ENCODE measurements at regions not wholly inside any gene's neighbourhood (a gene's known extent, or its start where the extent isn't known, plus 50 kb on each side); places are given as distances from the start of the nearest gene placed in this dataset.

GRCh38 chr6:18555750-18556149, 168.6 kb downstream of the RNF144B start:
- intact Hi-C loops (cut with DNase I): no loop called here
- H3K4me3 ChIP-seq: no peak overlapping the region
- H3K36me3 ChIP-seq: no peaks in the 10 kb centered on the region
- H3K9me3 ChIP-seq: no peaks in the 10 kb centered on the region
- no peak for TF ChIP-seq CTCF (IDR thresholded peaks at IDR 0.05)
- no peak overlapping the region for H3K27ac ChIP-seq
- no peak for DNase-seq (ENCODE audit: low spot score in 2 of 2)
- no peaks in the 10 kb centered on the region for H3K27me3 ChIP-seq
- H3K4me1 ChIP-seq: no peaks in the 10 kb centered on the region

GRCh38 chr6:18561037-18561750, 174.0 kb downstream of the RNF144B start:
- no peak for TF ChIP-seq CTCF (IDR thresholded peaks at IDR 0.05)
- H3K4me3 ChIP-seq: no peak overlapping the region
- no peaks in the 10 kb centered on the region for H3K9me3 ChIP-seq
- H3K27ac ChIP-seq: no peak overlapping the region
- DNase-seq (ENCODE audit: low spot score in 2 of 2): no peak
- no peaks in the 10 kb centered on the region for H3K27me3 ChIP-seq
- intact Hi-C loops (cut with DNase I): no loop called here
- no peaks in the 10 kb centered on the region for H3K4me1 ChIP-seq
- H3K36me3 ChIP-seq: no peaks in the 10 kb centered on the region

GRCh38 chr6:18562726-18563125, 175.6 kb downstream of the RNF144B start:
- TF ChIP-seq CTCF (IDR thresholded peaks at IDR 0.05): no peak
- intact Hi-C loops (cut with DNase I): no loop called here
- Histone ChIP-seq H3K4me1 (no peaks in the 10 kb centered on the region), H3K27me3 (no peaks in the 10 kb centered on the region), H3K4me3 (no peak overlapping the region), H3K27ac (no peak overlapping the region), H3K9me3 (no peaks in the 10 kb centered on the region), H3K36me3 (no peaks in the 10 kb centered on the region)
- DNase-seq (ENCODE audit: low spot score in 2 of 2): no peak

- no peaks in the 10 kb centered on the region for H3K36me3 ChIP-seq
- H3K27ac ChIP-seq: no peak overlapping the region
- DNase-seq (ENCODE audit: low spot score in 2 of 2): no peak
Observed at GRCh38 chr6:18564775-18565174, 177.6 kb downstream of the RNF144B start.

DNA sequence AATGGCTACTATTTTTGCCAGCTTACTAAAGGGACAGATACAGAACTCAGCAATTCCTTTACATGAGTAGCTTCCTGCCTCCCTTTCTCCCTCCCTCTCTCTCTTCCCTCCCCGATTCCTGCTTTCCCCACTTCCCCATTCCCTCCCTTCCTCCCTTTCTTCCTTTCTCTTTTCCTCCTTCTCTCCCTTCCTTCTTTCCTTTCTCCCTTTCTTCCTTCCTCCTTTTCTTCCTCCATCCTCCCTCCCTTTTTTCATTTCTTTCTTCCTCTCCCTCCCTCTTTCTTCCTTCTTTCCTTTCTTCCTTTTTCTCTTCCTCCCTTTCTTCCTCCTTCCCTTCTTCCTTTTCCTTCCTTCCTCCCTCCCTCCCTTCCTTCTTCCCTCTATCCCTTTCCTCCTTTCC, 178.1 kb downstream of the RNF144B start:
- intact Hi-C loops (cut with DNase I): no loop called here
- Histone ChIP-seq H3K27me3 (no peaks in the 10 kb centered on the region), H3K27ac (no peak overlapping the region), H3K9me3 (no peaks in the 10 kb centered on the region), H3K4me3 (no peak overlapping the region), H3K4me1 (no peaks in the 10 kb centered on the region), H3K36me3 (no peaks in the 10 kb centered on the region)
- TF ChIP-seq CTCF (IDR thresholded peaks at IDR 0.05): no peak
- DNase-seq (ENCODE audit: low spot score in 2 of 2): no peak

More at GRCh38 chr6:18564775-18565174, 177.6 kb downstream of the RNF144B start:
- Histone ChIP-seq H3K4me1 (no peaks in the 10 kb centered on the region), H3K27me3 (no peaks in the 10 kb centered on the region), H3K9me3 (no peaks in the 10 kb centered on the region), H3K4me3 (no peak overlapping the region)
- TF ChIP-seq CTCF (IDR thresholded peaks at IDR 0.05): no peak
- intact Hi-C loops (cut with DNase I): no loop called here

DNA sequence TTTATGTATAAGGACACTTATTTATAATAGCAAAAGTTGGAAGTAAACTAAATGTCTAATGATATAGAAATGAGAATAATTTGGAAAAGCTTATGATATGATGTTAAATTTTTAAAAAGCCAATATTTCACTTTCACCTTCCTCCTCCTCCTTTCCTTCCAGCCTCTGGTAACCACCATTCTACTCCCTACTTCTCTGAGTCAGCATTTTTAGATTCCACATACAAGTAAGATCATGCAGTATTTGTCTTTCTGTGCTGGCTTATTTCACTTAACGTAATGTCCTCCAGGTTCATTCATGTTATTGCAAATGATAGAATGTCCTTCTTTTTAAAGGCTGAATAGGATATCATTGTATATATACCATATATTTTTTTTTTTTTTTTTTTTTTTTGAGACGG, 180.2 kb downstream of the RNF144B start:
- DNase-seq (ENCODE audit: low spot score in 2 of 2): no peak
- Histone ChIP-seq H3K4me1 (no peaks in the 10 kb centered on the region), H3K27me3 (no peaks in the 10 kb centered on the region), H3K9me3 (no peaks in the 10 kb centered on the region), H3K27ac (no peak overlapping the region), H3K4me3 (no peak overlapping the region), H3K36me3 (no peaks in the 10 kb centered on the region)
- intact Hi-C loops (cut with DNase I): no loop called here
- no peak for TF ChIP-seq CTCF (IDR thresholded peaks at IDR 0.05)

Measured in ascending aorta (tissue), 2 donors.